K562 (cell line): ENCODE measurements at regions not wholly inside any gene's neighbourhood (a gene's known extent, or its start where the extent isn't known, plus 50 kb on each side); places are given as distances from the start of the nearest gene placed in this dataset.
A peak's percentile ranks its signal among the peaks of the same experiment; 100 is the strongest.

Source experiments
- ATAC-seq: fragments of 200-7000 bp; cut with Tn5 transposase; 3 replicates; pipeline ENCODE4 v1.9.1; 2020; ENCODE audit warnings: moderate library complexity
- BruUV-seq: library from RNA; stranded (reverse); fragments of 400-500 nt; replicated peaks from 2 replicates; lab custom pipeline; 2021; lab: Mats Ljungman, UMichigan
- CTCF ChIA-PET: fragments of 300-600 bp; formaldehyde crosslinking; extraction: SDS; loops from one replicate; lab custom pipeline; 2021; ENCODE audit warnings: low intra/inter-chr PET ratio; lab: Yijun Ruan, JAX
- POLR2A ChIA-PET: fragments of 300-600, 350-650 bp; sonication (Branson Sonifier 250); formaldehyde crosslinking; extraction: SDS; loops from one replicate; lab custom pipeline; 2021; ENCODE audit warnings: antibody characterized with exemption, inconsistent platforms; lab: Yijun Ruan, JAX
- DNase-seq, 4 experiments: peaks; one replicate each; pipeline versions ENCODE4 v3.0.0 to v3.0.0-alpha.2; 2011 to 2018; ENCODE audit warnings: low spot score in 3 of 4, mixed read lengths in 3 of 4; ENCODE audit errors: extremely low read depth in 1 of 4
- FAIRE-seq: peaks from 2 replicates; lab custom pipeline; 2011; peaks lifted over from hg19 to GRCh38; lab: Jason Lieb, UNC
- H2AFZ ChIP-seq: 2 replicates; pipeline ENCODE4 v1.6.0; 2011; ENCODE audit warnings: low read depth, low read length, control low read depth, inconsistent platforms
- H3K27ac ChIP-seq: fragments of 200-600 bp; 3 replicates; pipeline ENCODE4 v1.8.0; 2011; ENCODE audit warnings: low read depth, mild to moderate bottlenecking, control low read depth, inconsistent platforms, low read length, moderate library complexity, mixed read lengths; ENCODE audit errors: extremely low read depth
- H3K27me3 ChIP-seq, 2 experiments: fragments of 300-600 bp in 1 of 2; 2 replicates in 1 of 2; 3 replicates in 1 of 2; pipeline versions ENCODE4 v1.6.0 to v1.8.0; 2011; ENCODE audit warnings: inconsistent platforms in 2 of 2, low read length in 2 of 2, mild to moderate bottlenecking in 1 of 2, mixed read lengths in 1 of 2, moderate library complexity in 1 of 2; ENCODE audit not compliant: control insufficient read depth in 2 of 2, insufficient read depth in 2 of 2
- H3K36me3 ChIP-seq: fragments of 300-600 bp; 3 replicates; pipeline ENCODE4 v1.8.0; 2011; ENCODE audit warnings: mild to moderate bottlenecking, low read length, inconsistent platforms; ENCODE audit not compliant: control insufficient read depth, insufficient read depth
- H3K4me1 ChIP-seq, 2 experiments: fragments of 200-600 bp in 1 of 2; replicated peaks in 1 of 2; 2 replicates in 1 of 2; 3 replicates in 1 of 2; pipeline versions ENCODE4 v1.5.1 to v1.8.0; 2011; ENCODE audit warnings: inconsistent platforms in 2 of 2, low read length in 2 of 2, mild to moderate bottlenecking in 1 of 2, mixed read lengths in 1 of 2, moderate library complexity in 1 of 2; ENCODE audit not compliant: control insufficient read depth in 2 of 2, insufficient read depth in 2 of 2
- H3K4me2 ChIP-seq: 2 replicates; pipeline ENCODE4 v1.6.1; 2011; ENCODE audit warnings: low read length, control low read depth, inconsistent platforms, mixed read lengths; ENCODE audit not compliant: insufficient read depth
- H3K4me3 ChIP-seq: fragments of 200-600 bp; sonication (generic), shearing (Covaris generic); 2 replicates; pipeline ENCODE4 v1.5.1; 2016; ENCODE audit warnings: control low read depth, inconsistent platforms
- H3K79me2 ChIP-seq: fragments of 200-600 bp; 3 replicates; pipeline ENCODE4 v1.8.0; 2011; ENCODE audit warnings: low read length, inconsistent platforms; ENCODE audit not compliant: control insufficient read depth, insufficient read depth
- H3K9ac ChIP-seq, 2 experiments: 2 replicates each; pipeline versions ENCODE4 v1.6.0 to v1.6.1; 2011; ENCODE audit warnings: low read depth in 2 of 2, low read length in 2 of 2, control low read depth in 1 of 2, inconsistent platforms in 1 of 2, mild to moderate bottlenecking in 1 of 2, mixed read lengths in 1 of 2; ENCODE audit not compliant: insufficient read depth in 1 of 2
- H3K9me1 ChIP-seq: one replicate; pipeline ENCODE4 v1.6.0; 2011; ENCODE audit warnings: inconsistent platforms, mild to moderate bottlenecking, low read length, moderate library complexity; ENCODE audit not compliant: control insufficient read depth, insufficient read depth
- H3K9me3 ChIP-seq: replicated peaks from 2 replicates; pipeline ENCODE4 v1.5.1; 2011; ENCODE audit warnings: low read depth, low read length, inconsistent platforms; ENCODE audit not compliant: control insufficient read depth, insufficient read depth
- H4K20me1 ChIP-seq: replicated peaks from 2 replicates; pipeline ENCODE4 v1.6.1; 2011; ENCODE audit warnings: low read length, inconsistent platforms, mixed read lengths; ENCODE audit not compliant: control insufficient read depth, insufficient read depth
- ARNT ChIP-seq, 2 experiments: fragments of 450-650 bp; IDR thresholded peaks; 2 replicates each; pipeline ENCODE4 v1.6.1; 2016; ENCODE audit warnings: mild to moderate bottlenecking in 1 of 2
- ATF1 ChIP-seq, 2 experiments: fragments of 450-650 bp in 1 of 2; IDR thresholded peaks; 2 replicates each; pipeline ENCODE4 v1.6.1; 2016; ENCODE audit warnings: missing compliant biosample characterization in 1 of 2, missing genetic modification characterization in 1 of 2
- CBX3 ChIP-seq, 2 experiments: IDR thresholded peaks; 1 replicate in 1 of 2; 2 replicates in 1 of 2; pipeline ENCODE4 v1.6.1; 2012; ENCODE audit warnings: inconsistent platforms in 2 of 2, low read length in 2 of 2, borderline replicate concordance in 1 of 2, control low read depth in 1 of 2
- ELF2 ChIP-seq: fragments of 250-450 bp; sonication (Bioruptor Pico); IDR thresholded peaks from 2 replicates; pipeline ENCODE4 v1.5.0; 2021; ENCODE audit warnings: mild to moderate bottlenecking
- NFXL1 ChIP-seq: fragments of 450-650 bp; formaldehyde crosslinking; IDR thresholded peaks from 2 replicates; pipeline ENCODE4 v1.4.0; 2021; ENCODE audit warnings: mild to moderate bottlenecking
- RBM39 ChIP-seq: fragments of 200-400 bp; formaldehyde crosslinking; optimal IDR thresholded peaks from 2 replicates; pipeline ENCODE3; 2018; ENCODE audit warnings: low read depth, low read length
- ZFP36 ChIP-seq: fragments of 150-350 bp; IDR thresholded peaks from 2 replicates; pipeline ENCODE4 v1.6.1; 2018; ENCODE audit warnings: low read length, low read depth; ENCODE audit not compliant: partially characterized antibody
- WGBS: fragments of 100-300 bp; shearing (Covaris generic); methylation state at CpG from one replicate; pipeline ENCODE4 v1.1.6; 2016; ENCODE audit warnings: low coverage, mixed read lengths; ENCODE audit not compliant: insufficient coverage; ENCODE audit errors: missing lambda C conversion rate; 5-methylcytosine and 5-hydroxymethylcytosine counted together
- in situ Hi-C: fragments of 300-500 bp; cut with MboI; formaldehyde crosslinking; loops from 4 replicates; pipeline ENCODE4 v1.15.0; 2018; ENCODE audit warnings: inconsistent platforms, mixed read lengths
- intact Hi-C: fragments of 100-400 bp; cut with micrococcal nuclease; formaldehyde crosslinking; loops from 2 replicates; pipeline ENCODE4 v1.14.2; 2022
- TF ChIP-seq, protein P1 (sequence below): fragments of 450-650 bp; formaldehyde crosslinking; IDR thresholded peaks from 2 replicates; pipeline ENCODE4 v1.4.0; 2020; ENCODE audit warnings: mild to moderate bottlenecking

DNA sequence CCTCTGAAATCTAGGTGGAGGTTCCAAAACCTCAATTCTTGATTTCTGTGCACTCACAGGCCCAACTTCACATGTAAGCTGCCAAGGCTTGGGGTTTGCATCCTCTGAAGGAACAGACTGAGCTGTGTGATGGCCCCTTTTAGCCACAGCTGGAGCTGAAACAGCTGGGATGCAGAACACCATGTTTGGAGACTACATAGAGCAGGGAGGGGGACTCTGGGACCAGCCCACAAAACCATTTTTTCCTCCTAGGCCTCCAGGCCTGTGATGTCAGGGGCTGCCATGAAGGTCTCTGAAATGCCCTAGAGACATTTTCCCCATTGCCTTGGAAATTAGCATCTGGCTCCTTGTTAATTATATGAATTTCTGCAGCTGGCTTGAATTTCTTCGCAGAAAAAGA lies 1025.9 kb upstream of the NOVA1 start:
- intact Hi-C loops (no loop called here), in situ Hi-C loops (no loop called here)
- H3K4me1 ChIP-seq: no peaks in the 10 kb centered on the region
- no peak overlapping the region for H3K27ac ChIP-seq
- ATAC-seq: no peak
- TF ChIP-seq RBM39 (no peak), ATF1 (CRISPR knock-in tag; IDR thresholded peaks at IDR 0.05) (no peak), ATF1 (tag; IDR thresholded peaks at IDR 0.05) (no peak), ARNT (IDR thresholded peaks at IDR 0.05) (no peak), ZFP36 (peak; percentile 67), ELF2 (no peak), CBX3 (IDR thresholded peaks at IDR 0.05; ENCODE audit: borderline replicate concordance in 1 of 2, low read length in 2 of 2) (no peak), NFXL1 (CRISPR knock-in tag) (no peak)
- TF ChIP-seq, protein P1, sequence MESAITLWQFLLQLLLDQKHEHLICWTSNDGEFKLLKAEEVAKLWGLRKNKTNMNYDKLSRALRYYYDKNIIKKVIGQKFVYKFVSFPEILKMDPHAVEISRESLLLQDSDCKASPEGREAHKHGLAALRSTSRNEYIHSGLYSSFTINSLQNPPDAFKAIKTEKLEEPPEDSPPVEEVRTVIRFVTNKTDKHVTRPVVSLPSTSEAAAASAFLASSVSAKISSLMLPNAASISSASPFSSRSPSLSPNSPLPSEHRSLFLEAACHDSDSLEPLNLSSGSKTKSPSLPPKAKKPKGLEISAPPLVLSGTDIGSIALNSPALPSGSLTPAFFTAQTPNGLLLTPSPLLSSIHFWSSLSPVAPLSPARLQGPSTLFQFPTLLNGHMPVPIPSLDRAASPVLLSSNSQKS (CRISPR knock-in tag): no peak
- H3K9me1 ChIP-seq: no peaks in the 10 kb centered on the region
- no peaks in the 10 kb centered on the region for H4K20me1 ChIP-seq
- DNase-seq: no peak
- no peaks in the 10 kb centered on the region for H3K79me2 ChIP-seq
- ChIA-PET POLR2A (no interaction called here), CTCF (no interaction called here)
- no peaks in the 10 kb centered on the region for H3K9me3 ChIP-seq
- no TSS peak for BruUV-seq
- no peak for FAIRE-seq
- no peak overlapping the region for H3K4me3 ChIP-seq
- no peak overlapping the region for H2AFZ ChIP-seq
- 31% methylated on average over 1 of the region's 1 CpG for WGBS
- H3K4me2 ChIP-seq: no peak overlapping the region
- H3K36me3 ChIP-seq: no peaks in the 10 kb centered on the region
- no peak overlapping the region for H3K9ac ChIP-seq
- no peaks in the 10 kb centered on the region for H3K27me3 ChIP-seq
